ENCODE measurements at regions not wholly inside any gene's neighbourhood (a gene's known extent, or its start where the extent isn't known, plus 50 kb on each side); places are given as distances from the start of the nearest gene placed in this dataset.
A peak's percentile ranks its signal among the peaks of the same experiment; 100 is the strongest.
"Not testable (repeated sequence)": the region's sequence is repeated elsewhere in the genome, so short reads cannot be mapped to it uniquely, and the experiment has no call there.

- H3K9me3 ChIP-seq; H3K4me3 ChIP-seq; POLR2A ChIA-PET; H3K27ac ChIP-seq; CTCF ChIA-PET; FAIRE-seq; DNase-seq (ENCODE audit: low read depth in 1 of 2, low spot score in 1 of 2); H3K4me2 ChIP-seq; H3K4me1 ChIP-seq: not testable (repeated sequence)
- peak in 1 of 2 experiments; percentile 66; a peak in 1 of 6 replicates for ATAC-seq
- no CpG with 5 or more reads among the region's 6 CpGs for WGBS (ENCODE audit: missing lambda C conversion rate)
These were observed 80.9 kb upstream of the SEC22B start for GRCh38 chr1:120257064-120257777.

GRCh38 chr1:120250756-120251155 lies 74.4 kb upstream of the SEC22B start:
- no CpG with 5 or more reads among the region's 2 CpGs for WGBS (ENCODE audit: missing lambda C conversion rate)
- H3K4me2 ChIP-seq; H3K4me1 ChIP-seq; H3K9me3 ChIP-seq; FAIRE-seq; POLR2A ChIA-PET; H3K27ac ChIP-seq; H3K4me3 ChIP-seq; ATAC-seq; DNase-seq (ENCODE audit: low read depth in 1 of 2, low spot score in 1 of 2); CTCF ChIA-PET: not testable (repeated sequence)

- CTCF ChIA-PET; H3K9me3 ChIP-seq; H3K4me2 ChIP-seq; POLR2A ChIA-PET; H3K4me1 ChIP-seq; FAIRE-seq; ATAC-seq; H3K27ac ChIP-seq; DNase-seq (ENCODE audit: low read depth in 1 of 2, low spot score in 1 of 2); H3K4me3 ChIP-seq: not testable (repeated sequence)
- WGBS (ENCODE audit: missing lambda C conversion rate), result no CpG with 5 or more reads among the region's 7 CpGs
These were observed 72.6 kb upstream of the SEC22B start for GRCh38 chr1:120248726-120249427.

- H3K9me3 ChIP-seq; CTCF ChIA-PET; DNase-seq (ENCODE audit: low read depth in 1 of 2, low spot score in 1 of 2); POLR2A ChIA-PET; H3K4me1 ChIP-seq; H3K4me2 ChIP-seq; H3K4me3 ChIP-seq; FAIRE-seq; H3K27ac ChIP-seq; ATAC-seq: not testable (repeated sequence)
- WGBS (ENCODE audit: missing lambda C conversion rate), result no CpG with 5 or more reads among the region's 2 CpGs
These were observed 71.9 kb upstream of the SEC22B start for GRCh38 chr1:120248203-120248602.

GRCh38 chr1:120243867-120244266 lies 67.5 kb upstream of the SEC22B start:
- H3K9me3 ChIP-seq; H3K4me2 ChIP-seq; FAIRE-seq; H3K4me3 ChIP-seq; POLR2A ChIA-PET; H3K27ac ChIP-seq; ATAC-seq; CTCF ChIA-PET; DNase-seq (ENCODE audit: low read depth in 1 of 2, low spot score in 1 of 2); H3K4me1 ChIP-seq: not testable (repeated sequence)
- WGBS (ENCODE audit: missing lambda C conversion rate), result 27% methylated on average over 1 of the region's 6 CpGs

GRCh38 chr1:120242582-120242981 lies 66.3 kb upstream of the SEC22B start:
- H3K4me2 ChIP-seq; H3K4me1 ChIP-seq; CTCF ChIA-PET; FAIRE-seq; H3K27ac ChIP-seq; POLR2A ChIA-PET; ATAC-seq; H3K4me3 ChIP-seq; H3K9me3 ChIP-seq; DNase-seq (ENCODE audit: low read depth in 1 of 2, low spot score in 1 of 2): not testable (repeated sequence)
- WGBS (ENCODE audit: missing lambda C conversion rate), result no CpG with 5 or more reads among the region's 8 CpGs

GRCh38 chr1:120241868-120242267 lies 65.5 kb upstream of the SEC22B start:
- H3K4me2 ChIP-seq; ATAC-seq; H3K4me3 ChIP-seq; POLR2A ChIA-PET; H3K9me3 ChIP-seq; DNase-seq (ENCODE audit: low read depth in 1 of 2, low spot score in 1 of 2); FAIRE-seq; H3K4me1 ChIP-seq; CTCF ChIA-PET; H3K27ac ChIP-seq: not testable (repeated sequence)
- WGBS (ENCODE audit: missing lambda C conversion rate), result no CpG with 5 or more reads among the region's 5 CpGs

GRCh38 chr1:120240181-120240580 lies 63.9 kb upstream of the SEC22B start:
- WGBS (ENCODE audit: missing lambda C conversion rate), result no CpG with 5 or more reads among the region's 1 CpG
- ATAC-seq, result not testable (repeated sequence)

GRCh38 chr1:120239351-120239750 lies 63.0 kb upstream of the SEC22B start:
- FAIRE-seq; DNase-seq (ENCODE audit: low read depth in 1 of 2, low spot score in 1 of 2); CTCF ChIA-PET; ATAC-seq; H3K4me1 ChIP-seq; H3K27ac ChIP-seq; H3K4me2 ChIP-seq; H3K9me3 ChIP-seq; H3K4me3 ChIP-seq; POLR2A ChIA-PET: not testable (repeated sequence)

More at GRCh38 chr1:120240181-120240580, 63.9 kb upstream of the SEC22B start:
- H3K4me2 ChIP-seq; H3K27ac ChIP-seq; H3K4me1 ChIP-seq; H3K9me3 ChIP-seq; H3K4me3 ChIP-seq; CTCF ChIA-PET; DNase-seq (ENCODE audit: low read depth in 1 of 2, low spot score in 1 of 2); POLR2A ChIA-PET; FAIRE-seq: not testable (repeated sequence)

- CTCF ChIA-PET; H3K4me3 ChIP-seq; H3K4me1 ChIP-seq; ATAC-seq; H3K27ac ChIP-seq; FAIRE-seq; H3K4me2 ChIP-seq; DNase-seq (ENCODE audit: low read depth in 1 of 2, low spot score in 1 of 2); H3K9me3 ChIP-seq; POLR2A ChIA-PET: not testable (repeated sequence)
- WGBS (ENCODE audit: missing lambda C conversion rate), result no CpG with 5 or more reads among the region's 2 CpGs
These were observed 62.5 kb upstream of the SEC22B start for GRCh38 chr1:120238867-120239266.

GRCh38 chr1:120233661-120234018 lies 57.3 kb upstream of the SEC22B start:
- H3K4me2 ChIP-seq; H3K4me3 ChIP-seq; H3K9me3 ChIP-seq; DNase-seq (ENCODE audit: low read depth in 1 of 2, low spot score in 1 of 2); POLR2A ChIA-PET; H3K4me1 ChIP-seq; FAIRE-seq; CTCF ChIA-PET; H3K27ac ChIP-seq: not testable (repeated sequence)
- ATAC-seq, result peak; percentile 44 to 52; a peak in 4 of 6 replicates
- WGBS (ENCODE audit: missing lambda C conversion rate), result no CpG with 5 or more reads among the region's 2 CpGs
